ENCODE measurements at regions not wholly inside any gene's neighbourhood (a gene's known extent, or its start where the extent isn't known, plus 50 kb on each side); places are given as distances from the start of the nearest gene placed in this dataset.

DNA sequence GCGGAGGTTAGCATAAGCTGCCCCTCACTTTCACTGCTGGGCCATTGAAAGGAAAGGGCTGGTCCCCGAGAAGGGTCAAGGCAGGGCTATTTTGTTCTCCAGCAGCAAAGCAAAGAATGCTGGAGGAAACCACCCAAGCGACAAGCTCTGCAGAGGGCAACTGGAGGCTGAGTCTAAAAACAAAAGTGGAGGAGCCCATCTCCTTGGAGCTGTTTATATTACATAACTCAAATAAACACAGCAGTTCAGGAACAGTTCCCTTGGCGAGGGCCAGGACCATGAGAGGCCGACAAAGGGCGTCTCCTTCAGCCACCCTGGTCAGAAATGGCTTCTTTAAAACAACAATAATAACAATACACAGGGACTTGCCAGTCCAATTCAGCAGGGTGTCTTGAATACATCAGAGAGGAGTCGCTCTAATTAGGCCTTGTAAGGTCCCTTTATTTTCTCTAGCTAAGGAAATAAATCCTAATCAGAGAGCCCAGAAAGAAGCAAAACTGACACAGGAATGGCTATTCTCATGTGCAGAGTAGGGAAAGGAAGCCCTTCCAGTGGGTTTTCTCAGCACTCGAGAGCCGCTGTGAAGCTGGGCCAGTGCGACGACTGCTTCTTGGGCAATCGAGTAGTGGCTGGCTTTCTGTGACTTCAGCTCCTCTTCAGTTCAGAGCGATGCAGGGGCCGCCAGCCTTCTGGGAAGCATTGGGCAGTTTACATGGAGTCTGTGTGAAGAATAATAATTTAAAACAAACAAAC is 57.0 kb upstream of the TARBP1 start:
- H3K36me3 ChIP-seq, result no peaks in the 10 kb centered on the region

GRCh38 chr1:234535218-234535617 is 56.2 kb upstream of the TARBP1 start:
- TF ChIP-seq POLR2A (IDR thresholded peaks at IDR 0.05) (no peak), POLR2AphosphoS5 (IDR thresholded peaks at IDR 0.05) (no peak)
- TF ChIP-seq, protein P1, sequence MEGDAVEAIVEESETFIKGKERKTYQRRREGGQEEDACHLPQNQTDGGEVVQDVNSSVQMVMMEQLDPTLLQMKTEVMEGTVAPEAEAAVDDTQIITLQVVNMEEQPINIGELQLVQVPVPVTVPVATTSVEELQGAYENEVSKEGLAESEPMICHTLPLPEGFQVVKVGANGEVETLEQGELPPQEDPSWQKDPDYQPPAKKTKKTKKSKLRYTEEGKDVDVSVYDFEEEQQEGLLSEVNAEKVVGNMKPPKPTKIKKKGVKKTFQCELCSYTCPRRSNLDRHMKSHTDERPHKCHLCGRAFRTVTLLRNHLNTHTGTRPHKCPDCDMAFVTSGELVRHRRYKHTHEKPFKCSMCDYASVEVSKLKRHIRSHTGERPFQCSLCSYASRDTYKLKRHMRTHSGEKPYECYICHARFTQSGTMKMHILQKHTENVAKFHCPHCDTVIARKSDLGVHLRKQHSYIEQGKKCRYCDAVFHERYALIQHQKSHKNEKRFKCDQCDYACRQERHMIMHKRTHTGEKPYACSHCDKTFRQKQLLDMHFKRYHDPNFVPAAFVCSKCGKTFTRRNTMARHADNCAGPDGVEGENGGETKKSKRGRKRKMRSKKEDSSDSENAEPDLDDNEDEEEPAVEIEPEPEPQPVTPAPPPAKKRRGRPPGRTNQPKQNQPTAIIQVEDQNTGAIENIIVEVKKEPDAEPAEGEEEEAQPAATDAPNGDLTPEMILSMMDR (IDR thresholded peaks at IDR 0.05), result no peak
- Histone ChIP-seq H3K9me3 (no peaks in the 10 kb centered on the region), H3K27ac (peak overlapping the region; percentile 97), H3K27me3 (no peaks in the 10 kb centered on the region), H3K36me3 (no peaks in the 10 kb centered on the region), H3K4me3 (no peak overlapping the region), H3K4me1 (peaks cover 100% of the 10 kb centered on the region)
- no peak for DNase-seq (ENCODE audit: low spot score in 2 of 2)
- WGBS, result 68% methylated on average over 7 of the region's 7 CpGs

More for the DNA sequence above, 57.0 kb upstream of the TARBP1 start:
- peak in 1 of 2 donors; percentile 15 for TF ChIP-seq POLR2A (IDR thresholded peaks at IDR 0.05)
- TF ChIP-seq POLR2AphosphoS5 (IDR thresholded peaks at IDR 0.05), result peak in 2 of 3 donors; percentile 4 to 62
- TF ChIP-seq, protein P1 (IDR thresholded peaks at IDR 0.05), result no peak
- WGBS, result 34% methylated on average over 14 of the region's 14 CpGs
- Histone ChIP-seq H3K4me1 (peaks cover 100% of the 10 kb centered on the region), H3K9me3 (no peaks in the 10 kb centered on the region), H3K27me3 (no peaks in the 10 kb centered on the region), H3K27ac (peak overlapping the region; percentile 97), H3K4me3 (no peak overlapping the region)
- DNase-seq (ENCODE audit: low spot score in 2 of 2), result peak in 1 of 2 donors; percentile 81

DNA sequence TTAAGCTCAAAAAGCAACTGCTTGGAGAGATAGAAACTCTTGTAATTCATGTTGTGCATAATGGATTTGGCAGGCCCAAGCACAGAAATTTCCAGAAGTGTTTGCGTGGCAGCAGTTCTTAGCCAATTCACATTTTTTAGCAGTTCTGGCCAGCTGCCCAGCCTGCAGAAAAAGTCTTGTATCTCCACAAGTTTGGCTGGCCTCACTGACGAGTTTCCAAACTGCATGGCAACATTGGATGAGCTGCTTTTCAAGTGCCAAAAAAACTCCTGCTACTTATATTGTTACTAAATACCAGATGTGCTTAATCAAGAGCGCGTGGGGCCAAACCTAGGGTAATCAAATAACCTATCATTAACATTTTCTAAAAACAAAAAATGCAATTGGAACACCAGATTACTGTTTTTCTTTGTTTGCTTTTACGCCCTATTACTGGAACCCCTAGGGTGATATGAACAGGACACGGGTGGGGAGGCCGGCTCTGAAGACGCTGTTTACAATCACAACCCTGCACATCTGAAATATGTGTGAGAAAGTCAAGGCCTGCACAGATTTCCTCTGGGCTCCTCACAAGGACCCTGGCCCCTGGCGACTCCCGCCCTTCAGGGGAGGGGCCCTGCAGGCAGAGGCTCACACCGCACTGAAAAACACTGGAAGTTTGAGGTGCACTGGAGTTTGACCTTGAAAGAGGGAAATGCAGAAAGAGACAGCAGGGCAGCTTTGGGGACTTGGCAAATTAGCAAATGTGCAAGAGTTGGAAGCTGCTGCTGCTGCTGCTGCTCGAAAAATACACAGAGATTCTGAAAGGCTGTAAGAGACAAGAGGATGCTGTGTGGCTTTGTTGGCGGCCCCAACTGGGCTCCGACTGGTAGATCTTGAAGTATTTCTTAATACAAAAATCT is 55.2 kb upstream of the TARBP1 start:
- Histone ChIP-seq H3K27ac (peak overlapping the region; percentile 97), H3K4me3 (no peak overlapping the region), H3K27me3 (no peaks in the 10 kb centered on the region), H3K4me1 (peaks cover 100% of the 10 kb centered on the region), H3K9me3 (no peaks in the 10 kb centered on the region), H3K36me3 (no peaks in the 10 kb centered on the region)
- TF ChIP-seq POLR2A (IDR thresholded peaks at IDR 0.05) (no peak), POLR2AphosphoS5 (IDR thresholded peaks at IDR 0.05) (peak in 2 of 3 donors; percentile 88 to 97)
- DNase-seq (ENCODE audit: low spot score in 2 of 2), result peak; percentile 98
- 19% methylated on average over 14 of the region's 14 CpGs for whole genome bisulfite sequencing

DNA sequence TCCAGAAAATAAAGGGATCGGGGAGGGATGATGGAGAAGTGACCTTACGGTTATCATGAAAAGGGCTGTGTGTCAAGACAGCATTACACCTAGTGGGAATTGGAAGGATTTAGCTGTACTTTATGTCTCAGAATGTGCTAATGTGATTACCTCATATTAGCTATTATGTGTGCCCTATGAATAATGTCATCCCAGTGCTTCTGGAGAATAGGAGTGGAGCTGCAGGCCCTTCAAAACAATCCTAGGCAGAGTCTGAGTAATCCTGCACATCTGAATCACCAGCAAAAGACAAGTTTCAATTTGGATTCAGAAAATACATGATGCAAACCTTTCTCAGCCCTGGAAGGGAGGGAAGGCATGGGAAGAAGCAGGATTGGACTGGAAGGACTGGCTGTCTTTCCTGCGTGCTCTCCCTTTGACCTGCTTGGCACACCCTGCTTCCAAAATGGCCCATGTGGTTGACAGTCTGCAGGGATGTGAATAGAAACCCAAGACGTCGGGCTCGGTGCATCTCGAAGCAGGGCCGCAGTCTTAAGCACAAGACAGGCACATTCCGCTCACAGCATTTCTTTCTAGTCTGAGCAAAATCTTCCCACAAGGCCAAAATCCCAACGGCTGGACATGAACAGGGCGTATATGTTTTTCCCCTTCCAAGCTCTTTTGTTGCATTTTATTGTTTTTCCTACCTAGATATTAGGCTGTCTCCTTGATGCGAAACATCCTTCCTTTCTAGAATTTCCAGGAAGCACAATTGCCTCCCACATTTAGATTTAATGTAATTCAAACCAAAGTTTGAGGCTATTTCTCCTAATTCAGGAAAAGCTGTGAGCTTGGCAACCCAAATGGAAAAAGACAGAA is 54.3 kb upstream of the TARBP1 start:
- Histone ChIP-seq H3K27me3 (no peaks in the 10 kb centered on the region), H3K4me3 (no peak overlapping the region), H3K27ac (peak overlapping the region; percentile 97), H3K36me3 (no peaks in the 10 kb centered on the region), H3K4me1 (peaks cover 99% of the 10 kb centered on the region), H3K9me3 (no peaks in the 10 kb centered on the region)
- DNase-seq (ENCODE audit: low spot score in 2 of 2), result peak; percentile 84 to 88
- 20% methylated on average over 12 of the region's 12 CpGs for WGBS
- peak in 2 of 3 donors; percentile 69 to 81 for TF ChIP-seq POLR2AphosphoS5 (IDR thresholded peaks at IDR 0.05)
- TF ChIP-seq POLR2A (IDR thresholded peaks at IDR 0.05), result peak; percentile 12 to 24
- TF ChIP-seq, protein P1 (IDR thresholded peaks at IDR 0.05), result no peak
- no peak for TF ChIP-seq EP300 (IDR thresholded peaks at IDR 0.05)

- peak; percentile 93 for TF ChIP-seq EP300 (IDR thresholded peaks at IDR 0.05)
- TF ChIP-seq POLR2AphosphoS5 (IDR thresholded peaks at IDR 0.05), result peak; percentile 3 to 94 (median 84)
- TF ChIP-seq POLR2A (IDR thresholded peaks at IDR 0.05), result no peak
- TF ChIP-seq, protein P1 (IDR thresholded peaks at IDR 0.05), result no peak
- DNase-seq (ENCODE audit: low spot score in 2 of 2), result peak in 1 of 2 donors; percentile 82
- H3K27me3 ChIP-seq, result no peaks in the 10 kb centered on the region
- no peak overlapping the region for H3K4me3 ChIP-seq
- H3K36me3 ChIP-seq, result no peaks in the 10 kb centered on the region
- peaks cover 92% of the 10 kb centered on the region for H3K4me1 ChIP-seq
- peak overlapping the region; percentile 97 for H3K27ac ChIP-seq
- 35% methylated on average over 7 of the region's 7 CpGs for WGBS
- H3K9me3 ChIP-seq, result no peaks in the 10 kb centered on the region
Observed at GRCh38 chr1:234532503-234532922, 53.5 kb upstream of the TARBP1 start.

Measured in suprapubic skin (tissue), 4 donors.